Adrenal gland (tissue), 5 donors: ENCODE measurements at regions not wholly inside any gene's neighbourhood (a gene's known extent, or its start where the extent isn't known, plus 50 kb on each side); places are given as distances from the start of the nearest gene placed in this dataset.

Experiments used
- POLR2A ChIP-seq, 2 donors: fragments of 450-650 bp; IDR thresholded peaks; one replicate each; pipeline ENCODE4 v1.6.1; 2017; ENCODE audit warnings: antibody characterized with exemption in 2 of 2, mild to moderate bottlenecking in 2 of 2, moderate library complexity in 1 of 2
- TF ChIP-seq, protein P1 (sequence below), 6 experiments: fragments of 450-650 bp in 4 of 6; fragments of 200-600 bp in 2 of 6; sonication (generic) in 1 of 6; IDR thresholded peaks; 1 replicate in 5 of 6; 2 replicates in 1 of 6; pipeline versions ENCODE4 v1.5.1 to v1.8.0; 2016 to 2021; ENCODE audit warnings: antibody characterized with exemption in 6 of 6, mild to moderate bottlenecking in 2 of 6, moderate library complexity in 1 of 6
- donor health status: DM: no; HTN: no; CAD: no.

DNA sequence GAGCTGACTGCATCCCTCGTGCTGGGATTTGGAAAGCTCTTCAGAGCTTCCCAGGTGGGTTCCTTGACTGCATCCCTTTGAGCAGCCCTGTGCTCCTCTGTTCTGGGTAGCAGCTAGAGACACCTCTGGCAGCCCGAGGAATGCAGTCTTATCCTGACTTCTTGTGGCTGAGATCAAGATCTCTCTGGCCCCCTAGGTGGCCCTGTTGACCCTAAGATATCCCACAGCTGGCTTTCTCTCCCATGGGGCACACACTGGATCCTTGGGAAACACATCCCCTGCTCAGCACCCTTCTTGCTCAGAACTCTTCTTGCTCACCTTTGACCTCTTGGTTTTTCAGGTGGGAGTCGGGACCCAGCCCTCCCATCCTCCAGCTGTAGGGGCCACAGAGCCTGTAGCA lies 237.2 kb downstream of the TSN start:
- TF ChIP-seq, protein P1, sequence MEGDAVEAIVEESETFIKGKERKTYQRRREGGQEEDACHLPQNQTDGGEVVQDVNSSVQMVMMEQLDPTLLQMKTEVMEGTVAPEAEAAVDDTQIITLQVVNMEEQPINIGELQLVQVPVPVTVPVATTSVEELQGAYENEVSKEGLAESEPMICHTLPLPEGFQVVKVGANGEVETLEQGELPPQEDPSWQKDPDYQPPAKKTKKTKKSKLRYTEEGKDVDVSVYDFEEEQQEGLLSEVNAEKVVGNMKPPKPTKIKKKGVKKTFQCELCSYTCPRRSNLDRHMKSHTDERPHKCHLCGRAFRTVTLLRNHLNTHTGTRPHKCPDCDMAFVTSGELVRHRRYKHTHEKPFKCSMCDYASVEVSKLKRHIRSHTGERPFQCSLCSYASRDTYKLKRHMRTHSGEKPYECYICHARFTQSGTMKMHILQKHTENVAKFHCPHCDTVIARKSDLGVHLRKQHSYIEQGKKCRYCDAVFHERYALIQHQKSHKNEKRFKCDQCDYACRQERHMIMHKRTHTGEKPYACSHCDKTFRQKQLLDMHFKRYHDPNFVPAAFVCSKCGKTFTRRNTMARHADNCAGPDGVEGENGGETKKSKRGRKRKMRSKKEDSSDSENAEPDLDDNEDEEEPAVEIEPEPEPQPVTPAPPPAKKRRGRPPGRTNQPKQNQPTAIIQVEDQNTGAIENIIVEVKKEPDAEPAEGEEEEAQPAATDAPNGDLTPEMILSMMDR (IDR thresholded peaks at IDR 0.05), result no peak
- TF ChIP-seq POLR2A (IDR thresholded peaks at IDR 0.05), result no peak
